Effector memory CD8-positive, alpha-beta T cell (primary cell): ENCODE measurements at regions not wholly inside any gene's neighbourhood (a gene's known extent, or its start where the extent isn't known, plus 50 kb on each side); places are given as distances from the start of the nearest gene placed in this dataset.

ENCODE experiments used
- ATAC-seq: fragments of 150-1000 bp; cut with Tn5 transposase; replicated peaks from 2 replicates; pipeline ENCODE4 v1.10.0; 2021; ENCODE audit warnings: mild to moderate bottlenecking, moderate library complexity
- DNase-seq, 3 experiments: peaks; one replicate each; pipeline ENCODE4 v3.0.0; 2021
- H3K27ac Mint-ChIP-seq, 2 donors: one replicate each; pipeline ENCODE4 v1.8.0; 2022; ENCODE audit warnings: mild to moderate bottlenecking in 2 of 2, mixed read lengths in 2 of 2, moderate library complexity in 2 of 2
- H3K27me3 Mint-ChIP-seq, 2 donors: one replicate each; pipeline ENCODE4 v1.8.0; 2022; ENCODE audit warnings: mixed read lengths in 2 of 2
- H3K36me3 Mint-ChIP-seq: one replicate; pipeline ENCODE4 v1.8.0; 2022; ENCODE audit warnings: mild to moderate bottlenecking, moderate library complexity, mixed read lengths; ENCODE audit not compliant: insufficient read depth
- H3K4me1 Mint-ChIP-seq, 2 donors: one replicate each; pipeline ENCODE4 v1.8.0; 2022; ENCODE audit warnings: low read depth in 2 of 2, mixed read lengths in 2 of 2
- H3K4me3 Mint-ChIP-seq, 2 donors: one replicate each; pipeline ENCODE4 v1.8.0; 2022; ENCODE audit warnings: mild to moderate bottlenecking in 2 of 2, mixed read lengths in 2 of 2, moderate library complexity in 2 of 2
- H3K9me3 Mint-ChIP-seq, 2 donors: one replicate each; pipeline ENCODE4 v1.8.0; 2022; ENCODE audit warnings: mixed read lengths in 2 of 2

- ATAC-seq (no peak), DNase-seq (no peak)
- Mint-ChIP-seq H3K27ac (no peak overlapping the region), H3K4me1 (no peaks in the 10 kb centered on the region), H3K4me3 (no peak overlapping the region), H3K27me3 (peaks cover 0 to 21% of the 10 kb centered on the region in 2 donors), H3K9me3 (no peaks in the 10 kb centered on the region), H3K36me3 (peaks cover 3% of the 10 kb centered on the region)
Observed at GRCh38 chr2:151052850-151053660, 208.6 kb downstream of the RBM43 start.

- Mint-ChIP-seq H3K36me3 (peaks cover 3% of the 10 kb centered on the region), H3K9me3 (no peaks in the 10 kb centered on the region), H3K4me3 (no peak overlapping the region), H3K4me1 (no peaks in the 10 kb centered on the region), H3K27ac (no peak overlapping the region), H3K27me3 (peaks cover 6 to 21% of the 10 kb centered on the region in 2 donors)
- ATAC-seq (no peak), DNase-seq (peak in 2 of 3 experiments; percentile 8 to 29)
Observed at GRCh38 chr2:151051574-151052220, 210.0 kb downstream of the RBM43 start.

DNA sequence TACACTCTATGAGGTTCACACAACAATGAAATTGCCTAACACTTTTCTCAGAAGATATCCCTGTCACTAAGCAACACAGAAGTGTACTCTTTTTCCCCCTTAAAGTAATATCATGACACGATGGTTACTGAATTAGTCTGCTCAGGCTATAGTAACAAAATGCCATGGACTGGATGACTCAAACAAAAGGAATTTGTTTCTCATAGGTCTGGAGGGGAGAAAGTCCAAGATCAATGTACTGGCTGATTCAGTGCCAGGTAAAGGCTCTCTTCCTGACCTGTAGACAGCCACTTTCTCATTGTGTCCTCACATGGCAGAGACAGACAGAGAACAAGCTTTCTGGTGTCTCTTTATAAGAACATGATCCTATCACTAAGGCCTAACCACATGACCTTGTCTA lies 211.9 kb downstream of the RBM43 start:
- Mint-ChIP-seq H3K27ac (no peak overlapping the region), H3K9me3 (no peaks in the 10 kb centered on the region), H3K4me3 (no peak overlapping the region), H3K4me1 (no peaks in the 10 kb centered on the region), H3K36me3 (peaks cover 2% of the 10 kb centered on the region), H3K27me3 (peaks cover 6 to 16% of the 10 kb centered on the region in 2 donors)
- DNase-seq (no peak), ATAC-seq (no peak)

- Mint-ChIP-seq H3K4me3 (no peak overlapping the region), H3K9me3 (no peaks in the 10 kb centered on the region), H3K27ac (no peak overlapping the region), H3K4me1 (no peaks in the 10 kb centered on the region), H3K27me3 (peaks cover 6 to 8% of the 10 kb centered on the region in 2 donors), H3K36me3 (no peaks in the 10 kb centered on the region)
- no peak for ATAC-seq
- no peak for DNase-seq
Observed at GRCh38 chr2:151048331-151049054, 213.2 kb downstream of the RBM43 start.

DNA sequence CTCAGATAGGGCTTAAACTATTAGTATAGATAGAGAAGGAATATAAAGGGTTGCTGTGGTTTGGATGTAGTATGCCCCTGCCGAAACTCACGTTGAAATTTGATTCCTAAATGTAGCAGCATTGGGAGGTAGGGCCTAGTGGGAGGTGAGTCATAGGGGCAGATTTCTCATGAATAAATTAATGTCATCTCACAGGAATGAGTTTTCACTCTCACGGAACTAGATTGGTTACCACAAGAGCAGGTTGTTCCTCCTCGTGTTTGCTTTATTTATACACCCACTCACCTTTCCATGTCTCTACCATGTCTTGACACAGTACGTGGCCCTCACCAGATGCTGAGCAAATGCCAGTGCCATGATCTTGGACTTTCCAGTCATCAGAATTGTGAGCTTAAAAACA lies 218.2 kb downstream of the RBM43 start:
- no peak for ATAC-seq
- Mint-ChIP-seq H3K27me3 (peaks cover 21 to 29% of the 10 kb centered on the region in 2 donors), H3K9me3 (no peaks in the 10 kb centered on the region), H3K27ac (no peak overlapping the region), H3K4me1 (no peaks in the 10 kb centered on the region), H3K4me3 (no peak overlapping the region), H3K36me3 (no peaks in the 10 kb centered on the region)
- no peak for DNase-seq

- Mint-ChIP-seq H3K4me1 (no peaks in the 10 kb centered on the region), H3K9me3 (no peaks in the 10 kb centered on the region), H3K4me3 (no peak overlapping the region), H3K27ac (no peak overlapping the region), H3K36me3 (no peaks in the 10 kb centered on the region), H3K27me3 (peaks cover 27 to 34% of the 10 kb centered on the region in 2 donors)
- ATAC-seq = no peak
- no peak for DNase-seq
Observed at GRCh38 chr2:151042964-151043363, 218.7 kb downstream of the RBM43 start.

GRCh38 chr2:151040039-151040438 lies 221.6 kb downstream of the RBM43 start:
- Mint-ChIP-seq H3K27ac (no peak overlapping the region), H3K27me3 (peaks cover 30 to 35% of the 10 kb centered on the region in 2 donors), H3K4me1 (no peaks in the 10 kb centered on the region), H3K4me3 (no peak overlapping the region), H3K36me3 (no peaks in the 10 kb centered on the region), H3K9me3 (no peaks in the 10 kb centered on the region)
- ATAC-seq (no peak), DNase-seq (no peak)

DNA sequence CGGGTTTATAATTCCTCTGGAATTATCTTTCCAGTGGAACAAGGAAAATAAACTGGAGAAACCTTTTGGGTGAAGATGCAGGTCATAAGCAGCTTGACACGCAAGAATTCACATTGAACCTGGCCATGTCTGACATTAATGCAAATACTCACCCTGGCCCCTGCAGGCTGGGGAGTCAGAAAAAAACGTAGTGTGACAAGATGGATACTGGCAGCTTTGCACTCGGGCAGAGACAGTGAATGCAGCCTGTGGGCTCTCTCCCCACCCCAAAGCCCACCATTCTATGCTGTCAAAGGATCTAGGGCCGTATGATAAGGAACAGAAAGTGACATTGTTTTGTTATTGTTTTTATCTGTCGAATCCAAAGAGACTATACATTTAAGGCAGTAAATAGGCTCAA lies 223.1 kb downstream of the RBM43 start:
- Mint-ChIP-seq H3K27me3 (peaks cover 37 to 42% of the 10 kb centered on the region in 2 donors), H3K27ac (no peak overlapping the region), H3K36me3 (no peaks in the 10 kb centered on the region), H3K4me3 (no peak overlapping the region), H3K4me1 (no peaks in the 10 kb centered on the region), H3K9me3 (no peaks in the 10 kb centered on the region)
- no peak for ATAC-seq
- DNase-seq = no peak

DNA sequence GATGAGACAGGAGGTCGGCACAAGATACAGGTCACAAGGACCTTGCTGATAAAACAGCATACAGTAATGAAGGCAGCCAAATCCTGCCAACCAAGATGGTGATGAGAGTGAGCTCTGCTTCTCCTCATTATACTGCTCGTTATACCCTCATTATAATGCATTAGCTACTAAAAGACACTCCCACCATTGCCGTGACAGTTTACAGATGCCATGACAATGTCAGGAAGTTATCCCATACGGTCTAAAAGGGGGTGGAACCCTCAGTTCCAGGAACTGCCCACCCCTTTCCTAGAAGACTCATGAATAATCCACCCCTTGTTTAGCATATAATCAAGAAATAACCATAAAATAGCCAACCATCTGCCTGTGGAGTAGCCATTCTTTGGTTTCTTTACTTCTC lies 224.2 kb downstream of the RBM43 start:
- Mint-ChIP-seq H3K27ac (no peak overlapping the region), H3K27me3 (peaks cover 35 to 44% of the 10 kb centered on the region in 2 donors), H3K9me3 (no peaks in the 10 kb centered on the region), H3K36me3 (no peaks in the 10 kb centered on the region), H3K4me3 (no peak overlapping the region), H3K4me1 (no peaks in the 10 kb centered on the region)
- no peak for DNase-seq
- ATAC-seq = no peak

- Mint-ChIP-seq H3K27me3 (peaks cover 15 to 32% of the 10 kb centered on the region in 2 donors), H3K36me3 (no peaks in the 10 kb centered on the region), H3K4me1 (peaks cover 0 to 2% of the 10 kb centered on the region in 2 donors), H3K4me3 (no peak overlapping the region), H3K27ac (no peak overlapping the region), H3K9me3 (no peaks in the 10 kb centered on the region)
- ATAC-seq (no peak), DNase-seq (no peak)
Observed at GRCh38 chr2:151033271-151034248, 228.1 kb downstream of the RBM43 start.

DNA sequence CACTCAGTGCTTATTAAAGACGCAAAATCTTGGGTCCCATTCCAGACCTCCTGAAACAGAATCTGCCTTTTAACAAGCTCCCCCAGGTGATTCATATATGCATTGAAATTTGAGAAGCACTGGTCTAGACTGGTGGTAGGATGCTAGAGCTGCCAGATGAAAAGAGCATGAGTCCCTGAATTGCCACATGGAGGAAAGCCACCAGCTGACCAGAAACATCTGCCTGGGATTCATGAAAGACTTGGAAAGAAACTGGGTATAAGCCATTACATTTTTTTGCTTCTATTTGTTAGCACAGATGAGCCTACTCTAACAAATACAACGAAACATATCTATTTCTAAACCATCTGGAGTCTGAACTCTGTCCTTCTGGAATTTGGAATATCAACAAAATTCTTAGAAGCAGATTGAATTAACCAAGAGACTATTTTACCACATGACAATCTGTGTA lies 228.9 kb downstream of the RBM43 start:
- Mint-ChIP-seq H3K9me3 (no peaks in the 10 kb centered on the region), H3K27ac (no peak overlapping the region), H3K4me1 (peaks cover 0 to 2% of the 10 kb centered on the region in 2 donors), H3K27me3 (peaks cover 7 to 24% of the 10 kb centered on the region in 2 donors), H3K4me3 (no peak overlapping the region), H3K36me3 (no peaks in the 10 kb centered on the region)
- no peak for ATAC-seq
- DNase-seq = no peak

- DNase-seq = no peak
- Mint-ChIP-seq H3K9me3 (no peaks in the 10 kb centered on the region), H3K27ac (no peak overlapping the region), H3K36me3 (no peaks in the 10 kb centered on the region), H3K4me1 (peaks cover 0 to 2% of the 10 kb centered on the region in 2 donors), H3K4me3 (no peak overlapping the region), H3K27me3 (peaks cover 14 to 20% of the 10 kb centered on the region in 2 donors)
- no peak for ATAC-seq
Observed at GRCh38 chr2:151030663-151031230, 230.9 kb downstream of the RBM43 start.
